HG03460 (cell line): ENCODE measurements at regions not wholly inside any gene's neighbourhood (a gene's known extent, or its start where the extent isn't known, plus 50 kb on each side); places are given as distances from the start of the nearest gene placed in this dataset.
"Not testable (repeated sequence)": the region's sequence is repeated elsewhere in the genome, so short reads cannot be mapped to it uniquely, and the experiment has no call there.

Experiments used
- ATAC-seq: cut with Tn5 transposase; IDR thresholded peaks from one replicate; pipeline ENCODE4 v1.9.1; 2021; ENCODE audit not compliant: unreplicated experiment

GRCh38 chr5:98248949-98249348 is 524.5 kb upstream of the RGMB start:
- ATAC-seq, result no peak

GRCh38 chr5:98258939-98259338 is 514.5 kb upstream of the RGMB start:
- ATAC-seq, result no peak

GRCh38 chr5:98259595-98259994 is 513.9 kb upstream of the RGMB start:
- ATAC-seq, result no peak

GRCh38 chr5:98263084-98263483 is 510.4 kb upstream of the RGMB start:
- no peak for ATAC-seq

GRCh38 chr5:98268162-98268860 is 505.2 kb upstream of the RGMB start:
- ATAC-seq, result no peak

GRCh38 chr5:98275980-98276379 is 497.5 kb upstream of the RGMB start:
- no peak for ATAC-seq

GRCh38 chr5:98282521-98282920 is 490.9 kb upstream of the RGMB start:
- ATAC-seq, result no peak

GRCh38 chr5:98292496-98292895 is 481.0 kb upstream of the RGMB start:
- ATAC-seq, result no peak

- ATAC-seq, result no peak
Measured at GRCh38 chr5:98296426-98296825, 477.0 kb upstream of the RGMB start.

GRCh38 chr5:98299435-98299834 is 474.0 kb upstream of the RGMB start:
- no peak for ATAC-seq

GRCh38 chr5:98301547-98301946 is 471.9 kb upstream of the RGMB start:
- ATAC-seq, result no peak

- no peak for ATAC-seq
Measured at GRCh38 chr5:98307811-98308210, 465.7 kb upstream of the RGMB start.

- no peak for ATAC-seq
Measured at GRCh38 chr5:98308231-98308630, 465.2 kb upstream of the RGMB start.

- no peak for ATAC-seq
Measured at GRCh38 chr5:98308960-98309359, 464.5 kb upstream of the RGMB start.

- peak; percentile 65 for ATAC-seq
Measured at GRCh38 chr5:98309785-98310598, 463.5 kb upstream of the RGMB start.

GRCh38 chr5:98314292-98314691 is 459.2 kb upstream of the RGMB start:
- no peak for ATAC-seq

- ATAC-seq, result no peak
Measured at GRCh38 chr5:98318386-98318785, 455.1 kb upstream of the RGMB start.

- ATAC-seq, result no peak
Measured at GRCh38 chr5:98319299-98320011, 454.0 kb upstream of the RGMB start.

- no peak for ATAC-seq
Measured at GRCh38 chr5:98320343-98320742, 453.1 kb upstream of the RGMB start.

GRCh38 chr5:98321361-98321760 is 452.1 kb upstream of the RGMB start:
- no peak for ATAC-seq

- ATAC-seq, result not testable (repeated sequence)
Measured at GRCh38 chr5:98325187-98325586, 448.3 kb upstream of the RGMB start.

GRCh38 chr5:98328015-98328414 is 445.4 kb upstream of the RGMB start:
- no peak for ATAC-seq
